HEK293 (cell line): ENCODE measurements at regions not wholly inside any gene's neighbourhood (a gene's known extent, or its start where the extent isn't known, plus 50 kb on each side); places are given as distances from the start of the nearest gene placed in this dataset.
"Not testable (repeated sequence)": the region's sequence is repeated elsewhere in the genome, so short reads cannot be mapped to it uniquely, and the experiment has no call there.

Source experiments
- CTCF ChIP-seq: fragments of 450-650 bp; formaldehyde crosslinking; IDR thresholded peaks from 2 replicates; pipeline ENCODE4 v1.5.1; 2016; ENCODE audit warnings: missing biosample characterization, missing genetic modification characterization
- KLF10 ChIP-seq: fragments of 450-650 bp; IDR thresholded peaks from 2 replicates; pipeline ENCODE4 v1.5.1; 2018; ENCODE audit warnings: missing biosample characterization, mild to moderate bottlenecking, missing genetic modification characterization
- RBAK ChIP-seq: fragments of 450-650 bp; formaldehyde crosslinking; IDR thresholded peaks from 2 replicates; pipeline ENCODE4 v1.5.1; 2016; ENCODE audit warnings: missing biosample characterization, missing genetic modification characterization
- ZFP41 ChIP-seq: fragments of 450-650 bp; formaldehyde crosslinking; IDR thresholded peaks from 2 replicates; pipeline ENCODE4 v1.5.1; 2016; ENCODE audit warnings: missing biosample characterization, missing genetic modification characterization, borderline replicate concordance
- ZSCAN18 ChIP-seq: fragments of 450-650 bp; formaldehyde crosslinking; IDR thresholded peaks from 2 replicates; pipeline ENCODE4 v1.5.1; 2016; ENCODE audit warnings: missing biosample characterization, missing genetic modification characterization
- ZSCAN30 ChIP-seq: fragments of 450-650 bp; IDR thresholded peaks from 2 replicates; pipeline ENCODE4 v1.5.1; 2018; ENCODE audit warnings: missing biosample characterization, mild to moderate bottlenecking, missing genetic modification characterization, moderate library complexity

- TF ChIP-seq RBAK (tag by site-specific recombination); CTCF (tag by site-specific recombination); KLF10; ZSCAN18 (tag by site-specific recombination); ZSCAN30 (tag by site-specific recombination); ZFP41 (tag by site-specific recombination): not testable (repeated sequence)
Observed at GRCh38 chrX:128000033-128000432, 52.2 kb downstream of the ACTRT1 start.
